ENCODE measurements at regions not wholly inside any gene's neighbourhood (a gene's known extent, or its start where the extent isn't known, plus 50 kb on each side); places are given as distances from the start of the nearest gene placed in this dataset.
"Not testable (repeated sequence)": the region's sequence is repeated elsewhere in the genome, so short reads cannot be mapped to it uniquely, and the experiment has no call there.

GRCh38 chr22:49657974-49658590, 169.6 kb downstream of the BRD1 start:
- Histone ChIP-seq H3K36me3 (replicated peaks) (peaks cover 16% of the 10 kb centered on the region), H3K9me3 (peaks cover 10% of the 10 kb centered on the region; the same call in 1 of the 2 replicates), H3K4me3 (peak overlapping the region; percentile 69; the same call in 1 of the 2 replicates), H3K4me1 (no peaks in the 10 kb centered on the region; the same call in 1 of the 2 replicates), H3K27me3 (ENCODE audit: low read depth) (0 out of 2 replicates have a peak, but pooled peaks cover 8% of the 10 kb centered on the region)
- in situ Hi-C loops (cut with MboI; ENCODE audit: low sequenced_read_pairs): no loop called here
- peak in 1 of 2 experiments; percentile 6 for DNase-seq (ENCODE audit: low spot score in 2 of 2)

- in situ Hi-C loops (cut with MboI; ENCODE audit: low sequenced_read_pairs): no loop called here
- DNase-seq (ENCODE audit: low spot score in 2 of 2): peak; percentile 79 to 91
Observed at GRCh38 chr22:49657275-49657973, 170.2 kb downstream of the BRD1 start.

GRCh38 chr22:49656883-49657274, 170.8 kb downstream of the BRD1 start:
- peaks cover 10% of the 10 kb centered on the region; the same call in 1 of the 2 replicates for H3K9me3 ChIP-seq
- H3K4me1 ChIP-seq; H3K27me3 ChIP-seq (ENCODE audit: low read depth); in situ Hi-C loops (cut with MboI; ENCODE audit: low sequenced_read_pairs): not testable (repeated sequence)
- DNase-seq (ENCODE audit: low spot score in 2 of 2): peak in 1 of 2 experiments; percentile 61
- H3K4me3 ChIP-seq: peak overlapping the region; percentile 69
- H3K36me3 ChIP-seq (replicated peaks): peaks cover 19% of the 10 kb centered on the region

More at GRCh38 chr22:49657275-49657973, 170.2 kb downstream of the BRD1 start:
- Histone ChIP-seq H3K36me3 (replicated peaks) (peaks cover 16% of the 10 kb centered on the region), H3K9me3 (peaks cover 10% of the 10 kb centered on the region; the same call in 1 of the 2 replicates), H3K4me3 (peak overlapping the region; percentile 69), H3K4me1 (no peaks in the 10 kb centered on the region; the same call in 1 of the 2 replicates), H3K27me3 (ENCODE audit: low read depth) (0 out of 2 replicates have a peak, but pooled peaks cover 3% of the 10 kb centered on the region)

- Histone ChIP-seq H3K4me1 (no peaks in the 10 kb centered on the region; the same call in 1 of the 2 replicates), H3K36me3 (replicated peaks) (peaks cover 19% of the 10 kb centered on the region), H3K4me3 (peak overlapping the region; percentile 69), H3K9me3 (peaks cover 10% of the 10 kb centered on the region; the same call in 1 of the 2 replicates), H3K27me3 (ENCODE audit: low read depth) (no peaks in the 10 kb centered on the region)
- DNase-seq (ENCODE audit: low spot score in 2 of 2): no peak
- in situ Hi-C loops (cut with MboI; ENCODE audit: low sequenced_read_pairs): no loop called here
Observed at GRCh38 chr22:49656291-49656851, 171.3 kb downstream of the BRD1 start.

GRCh38 chr22:49655168-49655812, 172.4 kb downstream of the BRD1 start:
- in situ Hi-C loops (cut with MboI; ENCODE audit: low sequenced_read_pairs): no loop called here
- Histone ChIP-seq H3K9me3 (peaks cover 10% of the 10 kb centered on the region; the same call in 1 of the 2 replicates), H3K4me1 (no peaks in the 10 kb centered on the region; the same call in 1 of the 2 replicates), H3K36me3 (replicated peaks) (peaks cover 19% of the 10 kb centered on the region), H3K4me3 (peak overlapping the region; percentile 69), H3K27me3 (ENCODE audit: low read depth) (no peaks in the 10 kb centered on the region)
- no peak for DNase-seq (ENCODE audit: low spot score in 2 of 2)

- Histone ChIP-seq H3K27me3 (ENCODE audit: low read depth) (no peaks in the 10 kb centered on the region), H3K4me1 (no peaks in the 10 kb centered on the region; the same call in 1 of the 2 replicates), H3K4me3 (no peak overlapping the region), H3K36me3 (replicated peaks) (peaks cover 31% of the 10 kb centered on the region), H3K9me3 (no peaks in the 10 kb centered on the region)
- in situ Hi-C loops (cut with MboI; ENCODE audit: low sequenced_read_pairs): no loop called here
- DNase-seq (ENCODE audit: low spot score in 2 of 2): no peak
Observed at GRCh38 chr22:49650336-49651241, 177.1 kb downstream of the BRD1 start.

GRCh38 chr22:49649166-49650068, 178.3 kb downstream of the BRD1 start:
- Histone ChIP-seq H3K4me3 (no peak overlapping the region), H3K9me3 (no peaks in the 10 kb centered on the region), H3K4me1 (no peaks in the 10 kb centered on the region), H3K27me3 (ENCODE audit: low read depth) (no peaks in the 10 kb centered on the region), H3K36me3 (replicated peaks) (peaks cover 20% of the 10 kb centered on the region)
- in situ Hi-C loops (cut with MboI; ENCODE audit: low sequenced_read_pairs): no loop called here
- no peak for DNase-seq (ENCODE audit: low spot score in 2 of 2)

GRCh38 chr22:49648053-49648452, 179.6 kb downstream of the BRD1 start:
- no peaks in the 10 kb centered on the region for H3K9me3 ChIP-seq
- H3K36me3 ChIP-seq (replicated peaks): peaks cover 16% of the 10 kb centered on the region
- DNase-seq (ENCODE audit: low spot score in 2 of 2): no peak
- in situ Hi-C loops (cut with MboI; ENCODE audit: low sequenced_read_pairs): no loop called here
- H3K27me3 ChIP-seq (ENCODE audit: low read depth): no peaks in the 10 kb centered on the region
- no peak overlapping the region for H3K4me3 ChIP-seq
- no peaks in the 10 kb centered on the region for H3K4me1 ChIP-seq

GRCh38 chr22:49647627-49648026, 180.0 kb downstream of the BRD1 start:
- in situ Hi-C loops (cut with MboI; ENCODE audit: low sequenced_read_pairs): no loop called here
- no peak for DNase-seq (ENCODE audit: low spot score in 2 of 2)
- no peak overlapping the region for H3K4me3 ChIP-seq
- no peaks in the 10 kb centered on the region for H3K27me3 ChIP-seq (ENCODE audit: low read depth)
- no peaks in the 10 kb centered on the region for H3K4me1 ChIP-seq
- peaks cover 16% of the 10 kb centered on the region for H3K36me3 ChIP-seq (replicated peaks)
- no peaks in the 10 kb centered on the region for H3K9me3 ChIP-seq

- DNase-seq (ENCODE audit: low spot score in 2 of 2): no peak
- H3K9me3 ChIP-seq: no peaks in the 10 kb centered on the region
- no peaks in the 10 kb centered on the region for H3K4me1 ChIP-seq
- H3K36me3 ChIP-seq (replicated peaks): peaks cover 13% of the 10 kb centered on the region
- in situ Hi-C loops (cut with MboI; ENCODE audit: low sequenced_read_pairs): no loop called here
- H3K27me3 ChIP-seq (ENCODE audit: low read depth): no peaks in the 10 kb centered on the region
- H3K4me3 ChIP-seq: no peak overlapping the region
Observed at GRCh38 chr22:49646876-49647275, 180.8 kb downstream of the BRD1 start.

- H3K9me3 ChIP-seq: no peaks in the 10 kb centered on the region
- no peaks in the 10 kb centered on the region for H3K4me1 ChIP-seq
- in situ Hi-C loops (cut with MboI; ENCODE audit: low sequenced_read_pairs): no loop called here
- no peaks in the 10 kb centered on the region for H3K27me3 ChIP-seq (ENCODE audit: low read depth)
- H3K4me3 ChIP-seq: no peak overlapping the region
- peaks cover 13% of the 10 kb centered on the region for H3K36me3 ChIP-seq (replicated peaks)
- DNase-seq (ENCODE audit: low spot score in 2 of 2): no peak
Observed at GRCh38 chr22:49645791-49646550, 181.7 kb downstream of the BRD1 start.
